PC-9 (cell line): ENCODE measurements at regions not wholly inside any gene's neighbourhood (a gene's known extent, or its start where the extent isn't known, plus 50 kb on each side); places are given as distances from the start of the nearest gene placed in this dataset.

Experiments used
- BruUV-seq: library from RNA; stranded (reverse); fragments of 400-500 nt; replicated peaks from 2 replicates; lab custom pipeline; 2021; lab: Mats Ljungman, UMichigan
- CTCF ChIA-PET: fragments of 300-600 bp; sonication (Branson Sonifier 250); formaldehyde crosslinking; loops from one replicate; lab custom pipeline; 2022; ENCODE audit warnings: antibody characterized with exemption; lab: Charles Lee
- POLR2A ChIA-PET: fragments of 300-600 bp; sonication (Branson Sonifier 250); formaldehyde crosslinking; loops from one replicate; lab custom pipeline; 2022; ENCODE audit warnings: antibody characterized with exemption; ENCODE audit not compliant: unreplicated experiment; lab: Charles Lee
- DNase-seq, 2 experiments: peaks; one replicate each; pipeline versions ENCODE4 v3.0.0 to v3.0.0-alpha.2; 2015 to 2022; ENCODE audit warnings: mixed read lengths in 1 of 2
- H2AFZ ChIP-seq: fragments of 200-600 bp; sonication (generic); 2 replicates; pipeline ENCODE4 v1.8.1; 2017; ENCODE audit warnings: antibody characterized with exemption
- H3F3A ChIP-seq: fragments of 200-600 bp; sonication (generic); 2 replicates; pipeline ENCODE4 v1.8.1; 2017; ENCODE audit warnings: antibody characterized with exemption, mild to moderate bottlenecking, low read depth; ENCODE audit not compliant: insufficient read depth
- H3K27ac ChIP-seq: fragments of 200-600 bp; sonication (generic); 2 replicates; pipeline ENCODE4 v1.6.1; 2016; ENCODE audit warnings: mixed run types
- H3K27me3 ChIP-seq: fragments of 200-600 bp; sonication (generic); 2 replicates; pipeline ENCODE4 v1.6.1; 2016; ENCODE audit warnings: low read depth, mixed run types; ENCODE audit not compliant: insufficient read depth
- H3K36me3 ChIP-seq: fragments of 200-600 bp; sonication (generic); 2 replicates; pipeline ENCODE4 v1.6.1; 2016; ENCODE audit warnings: low read depth, mixed run types
- H3K4me1 ChIP-seq: fragments of 200-600 bp; sonication (generic); replicated peaks from 2 replicates; pipeline ENCODE4 v1.6.1; 2016; ENCODE audit warnings: mixed run types; ENCODE audit not compliant: insufficient read depth
- H3K4me2 ChIP-seq: fragments of 200-600 bp; sonication (generic); 2 replicates; pipeline ENCODE4 v1.6.1; 2017; ENCODE audit warnings: mixed run types
- H3K4me3 ChIP-seq: fragments of 200-600 bp; sonication (generic); 2 replicates; pipeline ENCODE4 v1.6.1; 2016; ENCODE audit warnings: mixed run types
- H3K79me2 ChIP-seq: fragments of 200-600 bp; sonication (generic); 2 replicates; pipeline ENCODE4 v1.6.1; 2017; ENCODE audit warnings: low read depth, mixed run types
- H3K9me2 ChIP-seq: fragments of 200-600 bp; sonication (generic); 2 replicates; pipeline ENCODE4 v1.8.1; 2017; ENCODE audit warnings: mild to moderate bottlenecking; ENCODE audit not compliant: insufficient read depth
- H3K9me3 ChIP-seq: fragments of 200-600 bp; sonication (generic); 2 replicates; pipeline ENCODE4 v1.8.1; 2016; ENCODE audit warnings: low read depth; ENCODE audit not compliant: insufficient read depth
- H4K20me1 ChIP-seq: fragments of 200-600 bp; sonication (generic); 2 replicates; pipeline ENCODE4 v1.8.1; 2017; ENCODE audit not compliant: insufficient read depth
- EZH2 ChIP-seq: fragments of 200-600 bp; sonication (generic); IDR thresholded peaks from 2 replicates; pipeline ENCODE4 v1.8.0; 2017; ENCODE audit warnings: antibody characterized with exemption, low read depth
- intact Hi-C: fragments of 100-400 bp; cut with micrococcal nuclease; formaldehyde crosslinking; loops from one replicate; pipeline ENCODE4 v1.10.0; 2022; ENCODE audit not compliant: unreplicated experiment
- TF ChIP-seq, protein P1 (sequence below): fragments of 200-600 bp; sonication (generic); conservative IDR thresholded peaks from 2 replicates; pipeline ENCODE4 v1.6.1; 2017; ENCODE audit warnings: mixed run types, antibody characterized with exemption, mild to moderate bottlenecking, moderate library complexity

- Histone ChIP-seq H3K79me2 (no peaks in the 10 kb centered on the region), H3F3A (no peaks in the 10 kb centered on the region), H3K9me3 (no peaks in the 10 kb centered on the region), H3K4me2 (no peak overlapping the region), H3K27me3 (no peaks in the 10 kb centered on the region), H3K4me3 (no peak overlapping the region), H3K36me3 (no peaks in the 10 kb centered on the region), H4K20me1 (no peaks in the 10 kb centered on the region), H3K4me1 (no peaks in the 10 kb centered on the region), H3K27ac (no peak overlapping the region), H2AFZ (no peak overlapping the region), H3K9me2 (no peaks in the 10 kb centered on the region)
- ChIA-PET CTCF (no interaction called here), POLR2A (no interaction called here)
- DNase-seq, result no peak
- no peak for TF ChIP-seq EZH2
- TF ChIP-seq, protein P1, sequence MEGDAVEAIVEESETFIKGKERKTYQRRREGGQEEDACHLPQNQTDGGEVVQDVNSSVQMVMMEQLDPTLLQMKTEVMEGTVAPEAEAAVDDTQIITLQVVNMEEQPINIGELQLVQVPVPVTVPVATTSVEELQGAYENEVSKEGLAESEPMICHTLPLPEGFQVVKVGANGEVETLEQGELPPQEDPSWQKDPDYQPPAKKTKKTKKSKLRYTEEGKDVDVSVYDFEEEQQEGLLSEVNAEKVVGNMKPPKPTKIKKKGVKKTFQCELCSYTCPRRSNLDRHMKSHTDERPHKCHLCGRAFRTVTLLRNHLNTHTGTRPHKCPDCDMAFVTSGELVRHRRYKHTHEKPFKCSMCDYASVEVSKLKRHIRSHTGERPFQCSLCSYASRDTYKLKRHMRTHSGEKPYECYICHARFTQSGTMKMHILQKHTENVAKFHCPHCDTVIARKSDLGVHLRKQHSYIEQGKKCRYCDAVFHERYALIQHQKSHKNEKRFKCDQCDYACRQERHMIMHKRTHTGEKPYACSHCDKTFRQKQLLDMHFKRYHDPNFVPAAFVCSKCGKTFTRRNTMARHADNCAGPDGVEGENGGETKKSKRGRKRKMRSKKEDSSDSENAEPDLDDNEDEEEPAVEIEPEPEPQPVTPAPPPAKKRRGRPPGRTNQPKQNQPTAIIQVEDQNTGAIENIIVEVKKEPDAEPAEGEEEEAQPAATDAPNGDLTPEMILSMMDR, result no peak
- intact Hi-C loops, result no loop called here
- no TSS peak for BruUV-seq
These were observed 1950.0 kb upstream of the IGFBP7 start for GRCh38 chr4:59060002-59060846.

DNA sequence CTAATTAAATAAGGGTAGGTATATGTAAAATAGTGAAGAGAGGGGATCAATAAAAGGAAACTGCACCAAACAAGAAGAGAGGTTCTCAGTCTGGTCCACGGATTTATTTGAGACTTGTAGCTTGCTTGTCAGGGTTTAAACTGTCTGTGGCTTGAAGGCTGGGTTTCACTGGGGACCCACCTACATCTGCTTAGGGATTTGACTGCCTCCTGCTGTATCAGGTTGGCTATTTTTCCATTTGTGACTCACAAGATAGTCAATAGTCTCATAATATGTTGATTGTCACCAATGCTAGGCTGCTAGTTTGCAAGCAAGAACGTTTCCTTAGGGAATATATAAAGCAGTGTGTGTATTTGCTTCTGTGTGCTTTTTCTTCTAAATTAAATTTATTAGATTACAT is 1950.7 kb upstream of the IGFBP7 start:
- TF ChIP-seq, protein P1, result no peak
- TF ChIP-seq EZH2, result no peak
- Histone ChIP-seq H3K4me1 (no peaks in the 10 kb centered on the region), H3K27ac (no peak overlapping the region), H4K20me1 (no peaks in the 10 kb centered on the region), H3K4me3 (no peak overlapping the region), H3K79me2 (no peaks in the 10 kb centered on the region), H3K36me3 (no peaks in the 10 kb centered on the region), H3K27me3 (no peaks in the 10 kb centered on the region), H3F3A (no peaks in the 10 kb centered on the region), H3K9me2 (no peaks in the 10 kb centered on the region), H3K9me3 (no peaks in the 10 kb centered on the region), H2AFZ (no peak overlapping the region), H3K4me2 (no peak overlapping the region)
- POLR2A ChIA-PET, result no interaction called here
- CTCF ChIA-PET, result no interaction called here
- intact Hi-C loops, result no loop called here
- no TSS peak for BruUV-seq
- no peak for DNase-seq

DNA sequence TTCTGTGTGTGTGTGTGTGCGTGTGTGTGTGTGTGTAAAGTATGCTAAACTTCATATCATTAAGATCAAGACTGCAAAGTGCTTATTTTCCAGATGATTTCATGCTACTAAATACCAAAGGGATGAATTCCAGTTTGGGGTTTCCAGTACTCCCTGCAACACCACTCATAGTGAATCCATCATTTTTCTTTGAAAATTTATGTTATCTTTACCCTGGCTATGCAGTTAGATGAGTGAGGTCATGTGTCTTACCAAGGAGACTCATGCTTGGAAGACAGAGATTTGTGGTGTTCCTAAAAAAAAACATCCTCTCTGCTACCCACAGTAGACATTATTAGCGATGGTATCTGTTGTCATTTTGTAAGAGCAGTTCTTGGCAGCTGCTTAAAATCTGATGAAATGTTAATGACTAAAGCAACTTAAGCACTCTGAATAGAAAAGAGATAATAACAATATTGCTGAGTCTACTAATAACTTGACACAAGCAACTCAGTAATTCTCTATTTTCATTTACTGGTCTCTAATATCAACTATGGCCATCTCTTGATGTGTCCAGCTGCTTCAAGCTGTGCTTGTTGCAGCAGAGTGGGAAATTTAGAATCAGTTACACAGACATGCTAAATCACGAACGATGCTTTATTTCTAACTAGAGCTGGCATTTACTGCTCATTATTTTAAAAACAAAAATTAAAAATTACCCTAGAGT is 1953.0 kb upstream of the IGFBP7 start:
- Histone ChIP-seq H3K79me2 (no peaks in the 10 kb centered on the region), H4K20me1 (no peaks in the 10 kb centered on the region), H3K36me3 (no peaks in the 10 kb centered on the region), H3K9me3 (no peaks in the 10 kb centered on the region), H3K27ac (no peak overlapping the region), H3K4me3 (no peak overlapping the region), H3K9me2 (no peaks in the 10 kb centered on the region), H3K4me2 (no peak overlapping the region), H3K27me3 (no peaks in the 10 kb centered on the region), H3K4me1 (no peaks in the 10 kb centered on the region), H2AFZ (no peak overlapping the region), H3F3A (no peaks in the 10 kb centered on the region)
- ChIA-PET POLR2A (no interaction called here), CTCF (no interaction called here)
- no peak for TF ChIP-seq EZH2
- TF ChIP-seq, protein P1, result no peak
- intact Hi-C loops, result no loop called here
- no TSS peak for BruUV-seq
- no peak for DNase-seq
